Retinal pigment epithelial cell (primary cell): ENCODE measurements at regions not wholly inside any gene's neighbourhood (a gene's known extent, or its start where the extent isn't known, plus 50 kb on each side); places are given as distances from the start of the nearest gene placed in this dataset.
"Not testable (repeated sequence)": the region's sequence is repeated elsewhere in the genome, so short reads cannot be mapped to it uniquely, and the experiment has no call there.

ENCODE experiments used
- DNase-seq: peaks from one replicate; pipeline ENCODE4 v3.0.0-alpha.2; 2010; ENCODE audit warnings: low read depth
- H3K4me3 ChIP-seq: 2 replicates; pipeline ENCODE4 v1.5.1; 2011; ENCODE audit warnings: mild to moderate bottlenecking, low read length, control low read depth, moderate library complexity
- TF ChIP-seq, protein P1 (sequence below): conservative IDR thresholded peaks from 2 replicates; pipeline ENCODE4 v1.5.1; 2011; ENCODE audit warnings: low read depth, low read length, control low read depth, inconsistent platforms

DNA sequence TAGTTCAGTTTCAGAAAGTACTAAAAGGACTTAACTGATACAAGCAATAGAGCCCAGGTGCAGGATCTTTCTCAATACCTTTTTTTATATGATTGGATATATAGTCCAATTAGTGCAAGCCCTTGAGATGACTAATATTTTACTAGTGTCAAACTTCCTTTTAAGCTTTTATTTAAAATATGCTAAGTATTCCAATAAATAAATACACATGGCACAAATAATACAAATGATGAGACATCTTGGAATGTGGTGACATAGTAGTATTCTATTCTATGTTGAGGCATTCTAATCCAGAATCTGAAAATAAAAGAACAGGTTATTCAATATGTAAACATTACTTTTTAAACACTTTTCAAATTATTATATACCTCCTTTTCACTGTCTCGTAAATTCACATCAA, 670.0 kb downstream of the SI start:
- DNase-seq = no peak
- H3K4me3 ChIP-seq = no peak overlapping the region
- TF ChIP-seq, protein P1, sequence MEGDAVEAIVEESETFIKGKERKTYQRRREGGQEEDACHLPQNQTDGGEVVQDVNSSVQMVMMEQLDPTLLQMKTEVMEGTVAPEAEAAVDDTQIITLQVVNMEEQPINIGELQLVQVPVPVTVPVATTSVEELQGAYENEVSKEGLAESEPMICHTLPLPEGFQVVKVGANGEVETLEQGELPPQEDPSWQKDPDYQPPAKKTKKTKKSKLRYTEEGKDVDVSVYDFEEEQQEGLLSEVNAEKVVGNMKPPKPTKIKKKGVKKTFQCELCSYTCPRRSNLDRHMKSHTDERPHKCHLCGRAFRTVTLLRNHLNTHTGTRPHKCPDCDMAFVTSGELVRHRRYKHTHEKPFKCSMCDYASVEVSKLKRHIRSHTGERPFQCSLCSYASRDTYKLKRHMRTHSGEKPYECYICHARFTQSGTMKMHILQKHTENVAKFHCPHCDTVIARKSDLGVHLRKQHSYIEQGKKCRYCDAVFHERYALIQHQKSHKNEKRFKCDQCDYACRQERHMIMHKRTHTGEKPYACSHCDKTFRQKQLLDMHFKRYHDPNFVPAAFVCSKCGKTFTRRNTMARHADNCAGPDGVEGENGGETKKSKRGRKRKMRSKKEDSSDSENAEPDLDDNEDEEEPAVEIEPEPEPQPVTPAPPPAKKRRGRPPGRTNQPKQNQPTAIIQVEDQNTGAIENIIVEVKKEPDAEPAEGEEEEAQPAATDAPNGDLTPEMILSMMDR = no peak

DNA sequence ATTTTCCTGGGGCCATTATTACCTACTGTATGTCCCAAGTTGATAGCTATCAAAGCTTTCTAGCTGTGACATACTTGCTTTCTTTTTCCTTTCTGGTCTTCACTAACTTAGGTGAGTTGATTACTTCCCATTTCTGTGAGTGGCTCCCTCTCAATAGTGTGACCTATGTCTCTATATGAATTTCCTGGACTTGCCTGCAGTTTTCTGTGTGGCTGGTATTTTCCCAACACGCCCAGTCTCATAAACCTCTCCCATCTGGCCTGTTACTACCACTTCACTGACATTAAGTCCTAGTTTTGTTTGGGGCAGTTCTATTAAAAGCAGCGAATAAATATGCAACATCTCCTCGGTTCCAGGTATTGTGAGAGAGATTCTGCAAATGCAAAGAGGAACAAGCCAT, 671.2 kb downstream of the SI start:
- TF ChIP-seq, protein P1 = no peak
- no peak for DNase-seq
- H3K4me3 ChIP-seq = no peak overlapping the region

DNA sequence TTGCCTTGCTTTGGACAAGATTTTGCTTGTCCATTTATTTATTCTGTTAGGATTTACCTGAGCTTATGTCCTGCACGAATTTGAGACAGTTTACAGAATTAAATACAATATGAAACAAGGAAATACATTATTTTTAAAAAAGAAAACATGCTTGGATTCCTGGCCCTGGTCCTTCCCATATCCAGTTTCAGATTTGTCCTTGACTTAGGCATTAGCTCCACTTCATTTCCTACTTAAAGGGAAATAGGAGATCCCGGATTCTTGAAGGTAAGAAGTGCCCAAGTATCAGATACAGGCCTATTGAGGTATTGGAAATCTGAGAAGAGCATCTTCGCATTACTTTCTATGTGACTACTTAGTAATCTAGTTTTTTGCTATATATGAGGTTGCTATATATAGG, 672.0 kb downstream of the SI start:
- TF ChIP-seq, protein P1 = no peak
- H3K4me3 ChIP-seq = no peak overlapping the region
- no peak for DNase-seq

DNA sequence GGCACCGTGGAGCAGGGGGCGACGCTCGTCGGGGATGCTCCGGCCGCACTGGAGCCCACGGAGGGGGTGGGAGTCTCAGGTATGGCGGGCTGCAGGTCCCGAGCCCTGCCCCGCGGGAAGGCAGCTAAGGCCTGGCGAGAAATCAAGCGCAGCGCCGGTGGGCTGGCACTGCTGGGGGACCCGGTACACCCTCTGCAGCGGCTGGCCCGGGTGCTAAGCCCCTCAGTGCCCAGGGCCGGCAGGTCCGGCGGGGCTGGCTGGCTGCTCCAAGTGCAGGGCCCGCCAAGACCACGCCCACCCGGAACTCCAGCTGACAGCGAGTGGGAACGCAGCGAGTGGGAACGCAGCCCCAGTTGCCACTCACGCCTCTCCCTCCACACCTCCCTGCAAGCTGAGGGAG, 676.4 kb downstream of the SI start:
- DNase-seq = no peak
- TF ChIP-seq, protein P1 = no peak
- no peak overlapping the region for H3K4me3 ChIP-seq

DNA sequence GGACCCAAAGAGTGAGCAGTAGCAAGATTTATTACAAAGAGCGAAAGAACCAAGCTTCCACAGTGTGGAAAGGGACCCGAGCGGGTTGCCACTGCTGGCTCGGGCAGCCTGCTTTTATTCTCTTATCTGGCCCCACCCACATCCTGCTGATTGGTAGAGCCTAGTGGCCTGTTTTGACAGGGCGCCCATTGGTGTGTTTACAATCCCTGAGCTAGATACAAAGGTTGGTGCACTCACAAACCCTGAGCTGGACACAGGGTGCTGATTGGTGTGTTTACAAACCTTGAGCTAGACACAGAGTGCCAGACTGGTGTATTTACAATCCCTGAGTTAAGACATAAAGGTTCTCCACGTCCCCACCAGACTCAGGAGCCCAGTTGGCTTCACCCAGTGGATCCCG, 676.9 kb downstream of the SI start:
- not testable (repeated sequence) for H3K4me3 ChIP-seq

DNA sequence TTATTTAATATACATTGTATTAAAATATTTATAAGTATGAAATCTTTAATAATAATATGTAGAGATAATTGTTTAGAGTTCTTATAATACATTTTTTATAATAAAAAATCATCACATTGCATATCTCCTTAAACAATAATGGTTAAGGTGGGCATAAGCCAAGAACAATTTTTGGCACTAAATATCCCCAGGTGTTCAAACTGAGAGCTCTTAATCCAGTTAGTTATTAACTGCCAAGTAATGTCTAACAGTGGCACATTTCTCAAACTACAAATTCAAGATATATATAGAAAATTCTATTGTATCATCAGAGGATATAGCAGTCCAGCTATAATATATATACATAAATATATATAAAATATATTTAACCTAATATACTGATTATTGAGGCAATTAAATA, 680.8 kb downstream of the SI start:
- TF ChIP-seq, protein P1 = no peak
- no peak overlapping the region for H3K4me3 ChIP-seq
- no peak for DNase-seq

More for the DNA sequence above, 676.9 kb downstream of the SI start:
- not testable (repeated sequence) for DNase-seq

DNA sequence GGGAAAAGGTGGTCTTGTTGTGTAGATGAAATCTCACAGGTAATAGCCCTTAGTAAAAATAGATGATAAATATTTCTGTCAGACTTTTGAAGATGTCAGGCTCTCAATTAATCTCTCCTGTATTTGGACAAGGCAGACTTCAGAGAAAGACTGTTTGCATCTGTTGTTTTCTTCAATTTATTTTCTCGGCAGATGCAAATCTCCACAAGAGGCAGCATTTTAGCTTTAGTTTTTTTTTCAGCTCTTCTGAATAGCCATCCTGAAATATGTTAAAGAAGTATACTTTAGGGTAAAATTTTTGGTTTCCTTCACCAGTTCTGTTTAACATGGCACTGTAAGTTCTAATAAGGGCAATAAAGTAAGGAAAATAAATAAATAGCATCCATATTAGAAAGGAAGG, 685.1 kb downstream of the SI start:
- no peak for DNase-seq
- H3K4me3 ChIP-seq = no peak overlapping the region
- TF ChIP-seq, protein P1 = peak; percentile 20

DNA sequence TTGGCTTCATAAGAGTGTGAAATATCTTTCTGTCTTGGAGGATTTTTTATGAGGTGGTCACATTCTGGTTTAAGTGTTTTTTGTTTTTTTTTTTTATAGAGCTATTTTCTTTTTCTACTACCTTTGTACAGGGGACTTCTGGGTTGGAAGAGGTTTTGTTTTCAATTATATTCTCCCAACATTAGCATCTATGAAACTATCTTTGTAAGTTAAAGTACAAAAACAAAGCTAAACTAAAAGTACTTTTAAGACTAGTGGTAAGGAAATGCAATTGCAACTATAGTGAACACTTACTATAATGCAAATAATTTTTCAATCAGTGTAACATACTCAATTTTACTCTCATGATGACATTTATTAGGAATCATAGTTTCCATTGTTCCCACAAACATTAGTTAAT, 688.2 kb downstream of the SI start:
- TF ChIP-seq, protein P1 = peak; percentile 14
- DNase-seq = no peak
- no peak overlapping the region for H3K4me3 ChIP-seq
